HL-60 (cell line): ENCODE measurements at regions not wholly inside any gene's neighbourhood (a gene's known extent, or its start where the extent isn't known, plus 50 kb on each side); places are given as distances from the start of the nearest gene placed in this dataset.

ENCODE experiments used
- DNase-seq, 2 experiments: peaks; one replicate each; pipeline ENCODE4 v3.0.0-alpha.2; 2010 to 2020; ENCODE audit warnings: low read depth in 1 of 2, low spot score in 1 of 2
- H3K27ac ChIP-seq: fragments of 250-450 bp; sonication (Bioruptor Pico); replicated peaks from 2 replicates; pipeline ENCODE4 v1.5.1; 2020; ENCODE audit warnings: mild to moderate bottlenecking, moderate library complexity
- H3K27me3 ChIP-seq: fragments of 250-450 bp; sonication (Bioruptor Pico); 2 replicates; pipeline ENCODE4 v1.5.1; 2021; ENCODE audit warnings: mild to moderate bottlenecking, moderate library complexity; ENCODE audit not compliant: insufficient read depth, poor library complexity, severe bottlenecking
- H3K4me3 ChIP-seq: replicated peaks from 2 replicates; pipeline ENCODE4 v1.5.1; 2011; ENCODE audit warnings: mild to moderate bottlenecking, control low read depth, low read length; ENCODE audit not compliant: insufficient read depth
- CTCF ChIP-seq: IDR thresholded peaks from one replicate; pipeline ENCODE4 v1.5.1; 2011; ENCODE audit warnings: low read length, control low read depth, inconsistent platforms; ENCODE audit not compliant: insufficient read depth
- GABPA ChIP-seq: IDR thresholded peaks from 2 replicates; pipeline ENCODE4 v1.6.1; 2012; ENCODE audit warnings: low read depth
- POLR2AphosphoS5 ChIP-seq: IDR thresholded peaks from 2 replicates; pipeline ENCODE4 v1.6.1; 2012; ENCODE audit warnings: low read depth
- REST ChIP-seq: IDR thresholded peaks from 2 replicates; pipeline ENCODE4 v1.6.1; 2012; ENCODE audit warnings: low read depth; ENCODE audit not compliant: insufficient replicate concordance
- SPI1 ChIP-seq: IDR thresholded peaks from 2 replicates; pipeline ENCODE4 v1.6.1; 2012; ENCODE audit warnings: low read depth, mild to moderate bottlenecking, borderline replicate concordance

- no peak overlapping the region for H3K27ac ChIP-seq
- no peaks in the 10 kb centered on the region for H3K27me3 ChIP-seq
- no peak overlapping the region for H3K4me3 ChIP-seq
- no peak for TF ChIP-seq CTCF
- TF ChIP-seq REST = no peak
- TF ChIP-seq GABPA = no peak
- TF ChIP-seq POLR2AphosphoS5 = no peak
- no peak for TF ChIP-seq SPI1
- DNase-seq = no peak
Measured at GRCh38 chr6:139638179-139638941, 263.9 kb upstream of the CITED2 start.

GRCh38 chr6:139637766-139638165, 263.3 kb upstream of the CITED2 start:
- TF ChIP-seq CTCF (no peak), SPI1 (no peak), GABPA (no peak), POLR2AphosphoS5 (no peak), REST (no peak)
- H3K4me3 ChIP-seq = no peak overlapping the region
- H3K27ac ChIP-seq = no peak overlapping the region
- H3K27me3 ChIP-seq = no peaks in the 10 kb centered on the region
- DNase-seq = no peak

GRCh38 chr6:139636391-139636790, 261.9 kb upstream of the CITED2 start:
- DNase-seq = no peak
- TF ChIP-seq POLR2AphosphoS5 (no peak), REST (no peak), CTCF (no peak), SPI1 (no peak), GABPA (no peak)
- no peak overlapping the region for H3K4me3 ChIP-seq
- no peaks in the 10 kb centered on the region for H3K27me3 ChIP-seq
- no peak overlapping the region for H3K27ac ChIP-seq
